WTC11 (cell line): ENCODE measurements at regions not wholly inside any gene's neighbourhood (a gene's known extent, or its start where the extent isn't known, plus 50 kb on each side); places are given as distances from the start of the nearest gene placed in this dataset.

ENCODE experiments used
- CBFB ChIP-seq: sonication (generic); formaldehyde crosslinking; IDR thresholded peaks from 2 replicates; pipeline ENCODE4 v1.8.1; 2022; ENCODE audit warnings: mild to moderate bottlenecking, low read depth, missing genetic modification reagents
- CTCF ChIP-seq: fragments of 200-600 bp; IDR thresholded peaks from 2 replicates; pipeline ENCODE4 v1.8.0; 2022; ENCODE audit warnings: antibody characterized with exemption
- E2F1 ChIP-seq: sonication (generic); formaldehyde crosslinking; IDR thresholded peaks from 2 replicates; pipeline ENCODE4 v1.8.0; 2022; ENCODE audit warnings: mild to moderate bottlenecking, missing genetic modification reagents
- ELF4 ChIP-seq: sonication (generic); formaldehyde crosslinking; IDR thresholded peaks from 2 replicates; pipeline ENCODE4 v1.8.1; 2022; ENCODE audit warnings: low read depth, mild to moderate bottlenecking, moderate library complexity, missing genetic modification reagents
- NFYB ChIP-seq: sonication (generic); formaldehyde crosslinking; conservative IDR thresholded peaks from 2 replicates; pipeline ENCODE4 v1.8.0; 2022; ENCODE audit warnings: low read depth, missing genetic modification reagents
- SMAD3 ChIP-seq: sonication (generic); formaldehyde crosslinking; IDR thresholded peaks from 2 replicates; pipeline ENCODE4 v1.8.0; 2022; ENCODE audit warnings: missing genetic modification reagents, mild to moderate bottlenecking, borderline replicate concordance
- SP1 ChIP-seq: sonication (generic); formaldehyde crosslinking; conservative IDR thresholded peaks from 2 replicates; pipeline ENCODE4 v1.8.1; 2022; ENCODE audit warnings: missing genetic modification reagents
- ZNF121 ChIP-seq: sonication (generic); formaldehyde crosslinking; IDR thresholded peaks from 2 replicates; pipeline ENCODE4 v1.8.0; 2023; ENCODE audit warnings: missing genetic modification reagents
- TF ChIP-seq, protein P1 (sequence below): sonication (generic); formaldehyde crosslinking; IDR thresholded peaks from 2 replicates; pipeline ENCODE4 v1.8.0; 2022; ENCODE audit warnings: mild to moderate bottlenecking, missing genetic modification reagents
- TF ChIP-seq, protein P2 (sequence below): sonication (generic); formaldehyde crosslinking; IDR thresholded peaks from 2 replicates; pipeline ENCODE4 v1.8.0; 2023; ENCODE audit warnings: mild to moderate bottlenecking, missing genetic modification reagents
- TF ChIP-seq, protein P3 (sequence below): sonication (generic); formaldehyde crosslinking; IDR thresholded peaks from 2 replicates; pipeline ENCODE4 v1.8.1; 2022; ENCODE audit warnings: mild to moderate bottlenecking, missing genetic modification reagents, moderate library complexity, borderline replicate concordance

- TF ChIP-seq CTCF: no peak
- TF ChIP-seq ZNF121 (CRISPR knock-in tag): no peak
- no peak for TF ChIP-seq ELF4 (CRISPR knock-in tag)
- no peak for TF ChIP-seq NFYB (CRISPR knock-in tag)
- TF ChIP-seq, protein P1, sequence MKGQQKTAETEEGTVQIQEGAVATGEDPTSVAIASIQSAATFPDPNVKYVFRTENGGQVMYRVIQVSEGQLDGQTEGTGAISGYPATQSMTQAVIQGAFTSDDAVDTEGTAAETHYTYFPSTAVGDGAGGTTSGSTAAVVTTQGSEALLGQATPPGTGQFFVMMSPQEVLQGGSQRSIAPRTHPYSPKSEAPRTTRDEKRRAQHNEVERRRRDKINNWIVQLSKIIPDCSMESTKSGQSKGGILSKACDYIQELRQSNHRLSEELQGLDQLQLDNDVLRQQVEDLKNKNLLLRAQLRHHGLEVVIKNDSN (CRISPR knock-in tag): no peak
- no peak for TF ChIP-seq CBFB (CRISPR knock-in tag)
- TF ChIP-seq SMAD3 (CRISPR knock-in tag): no peak
- TF ChIP-seq E2F1: no peak
- TF ChIP-seq, protein P2, sequence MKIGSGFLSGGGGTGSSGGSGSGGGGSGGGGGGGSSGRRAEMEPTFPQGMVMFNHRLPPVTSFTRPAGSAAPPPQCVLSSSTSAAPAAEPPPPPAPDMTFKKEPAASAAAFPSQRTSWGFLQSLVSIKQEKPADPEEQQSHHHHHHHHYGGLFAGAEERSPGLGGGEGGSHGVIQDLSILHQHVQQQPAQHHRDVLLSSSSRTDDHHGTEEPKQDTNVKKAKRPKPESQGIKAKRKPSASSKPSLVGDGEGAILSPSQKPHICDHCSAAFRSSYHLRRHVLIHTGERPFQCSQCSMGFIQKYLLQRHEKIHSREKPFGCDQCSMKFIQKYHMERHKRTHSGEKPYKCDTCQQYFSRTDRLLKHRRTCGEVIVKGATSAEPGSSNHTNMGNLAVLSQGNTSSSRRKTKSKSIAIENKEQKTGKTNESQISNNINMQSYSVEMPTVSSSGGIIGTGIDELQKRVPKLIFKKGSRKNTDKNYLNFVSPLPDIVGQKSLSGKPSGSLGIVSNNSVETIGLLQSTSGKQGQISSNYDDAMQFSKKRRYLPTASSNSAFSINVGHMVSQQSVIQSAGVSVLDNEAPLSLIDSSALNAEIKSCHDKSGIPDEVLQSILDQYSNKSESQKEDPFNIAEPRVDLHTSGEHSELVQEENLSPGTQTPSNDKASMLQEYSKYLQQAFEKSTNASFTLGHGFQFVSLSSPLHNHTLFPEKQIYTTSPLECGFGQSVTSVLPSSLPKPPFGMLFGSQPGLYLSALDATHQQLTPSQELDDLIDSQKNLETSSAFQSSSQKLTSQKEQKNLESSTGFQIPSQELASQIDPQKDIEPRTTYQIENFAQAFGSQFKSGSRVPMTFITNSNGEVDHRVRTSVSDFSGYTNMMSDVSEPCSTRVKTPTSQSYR (CRISPR knock-in tag): no peak
- TF ChIP-seq SP1 (CRISPR knock-in tag): no peak
- TF ChIP-seq, protein P3, sequence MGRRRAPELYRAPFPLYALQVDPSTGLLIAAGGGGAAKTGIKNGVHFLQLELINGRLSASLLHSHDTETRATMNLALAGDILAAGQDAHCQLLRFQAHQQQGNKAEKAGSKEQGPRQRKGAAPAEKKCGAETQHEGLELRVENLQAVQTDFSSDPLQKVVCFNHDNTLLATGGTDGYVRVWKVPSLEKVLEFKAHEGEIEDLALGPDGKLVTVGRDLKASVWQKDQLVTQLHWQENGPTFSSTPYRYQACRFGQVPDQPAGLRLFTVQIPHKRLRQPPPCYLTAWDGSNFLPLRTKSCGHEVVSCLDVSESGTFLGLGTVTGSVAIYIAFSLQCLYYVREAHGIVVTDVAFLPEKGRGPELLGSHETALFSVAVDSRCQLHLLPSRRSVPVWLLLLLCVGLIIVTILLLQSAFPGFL (CRISPR knock-in tag): no peak
Observed at GRCh38 chr7:115435178-115435577, 513.3 kb downstream of the MDFIC start.
